ENCODE measurements at regions not wholly inside any gene's neighbourhood (a gene's known extent, or its start where the extent isn't known, plus 50 kb on each side); places are given as distances from the start of the nearest gene placed in this dataset.
A peak's percentile ranks its signal among the peaks of the same experiment; 100 is the strongest.

DNA sequence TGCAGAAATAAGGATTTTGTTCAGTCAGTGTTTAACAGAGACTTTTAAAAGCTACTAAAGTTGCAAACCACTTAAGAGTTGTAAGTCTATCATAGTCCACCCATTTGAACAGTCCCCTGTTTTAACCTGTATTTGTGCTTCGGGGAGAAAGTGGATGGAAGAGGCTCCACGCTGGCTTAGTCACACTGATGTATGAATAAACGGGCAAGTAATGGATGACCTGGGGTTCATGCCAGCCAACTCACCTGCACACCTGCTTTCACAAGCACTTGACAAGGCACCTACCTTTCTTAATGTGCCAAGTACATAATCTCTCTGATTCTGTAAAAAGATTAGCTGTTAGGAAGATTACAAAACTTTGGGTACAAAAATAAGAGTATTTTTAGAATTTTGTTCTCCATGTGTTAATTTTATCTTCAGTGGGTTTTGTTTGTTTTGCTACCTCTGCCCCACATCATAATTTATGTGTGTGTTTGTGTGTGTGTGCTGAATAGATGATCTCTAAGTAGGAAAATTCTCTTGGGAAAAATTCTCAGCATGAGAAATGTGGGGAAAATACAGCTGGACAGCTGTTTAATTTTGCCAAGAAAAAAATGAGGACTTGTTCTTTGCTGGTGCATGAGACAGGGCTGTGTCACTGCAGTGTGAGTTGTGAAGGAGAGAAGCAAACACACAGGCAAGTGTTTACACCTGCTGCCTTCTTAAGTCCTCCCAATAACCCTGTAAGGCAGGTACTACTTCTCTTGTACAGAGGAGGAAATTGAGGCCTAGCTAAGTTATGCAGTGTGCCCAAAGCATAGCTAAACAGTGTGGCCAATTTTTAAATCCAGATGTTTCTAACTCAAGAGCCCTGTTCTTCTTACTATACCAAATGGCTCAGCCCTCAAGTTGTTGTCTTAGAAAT lies 181.2 kb upstream of the IL12A start:
- FAIRE-seq = peak; percentile 78
- dilution Hi-C loops (cut with MboI; ENCODE audit: extremely low pct_ligation_motif_present, low sequenced_read_pairs) = no loop called here
- no peak overlapping the region for H2AFZ ChIP-seq (ENCODE audit: control insufficient read depth, low read length)
- DNase-seq (ENCODE audit: low read depth, low spot score) = no peak
- H3K4me2 ChIP-seq (ENCODE audit: control insufficient read depth, extremely low read depth, insufficient read depth, low read depth, low read length) = peak overlapping the region; percentile 40
- H3K9me3 ChIP-seq (ENCODE audit: control insufficient read depth, low read depth, low read length) = no peaks in the 10 kb centered on the region
- no peak overlapping the region for H3K27ac ChIP-seq (ENCODE audit: control insufficient read depth, insufficient read depth, low read length)
- H3K9me1 ChIP-seq (ENCODE audit: control insufficient read depth, extremely low read depth, insufficient read depth, low read length) = no peaks in the 10 kb centered on the region
- H4K20me1 ChIP-seq (ENCODE audit: control insufficient read depth, extremely low read depth, insufficient read depth, low read length) = peaks cover 9% of the 10 kb centered on the region
- H3K4me1 ChIP-seq (ENCODE audit: control insufficient read depth, extremely low read depth, insufficient read depth, low read length) = peaks cover 15% of the 10 kb centered on the region
- TF ChIP-seq, protein P1, sequence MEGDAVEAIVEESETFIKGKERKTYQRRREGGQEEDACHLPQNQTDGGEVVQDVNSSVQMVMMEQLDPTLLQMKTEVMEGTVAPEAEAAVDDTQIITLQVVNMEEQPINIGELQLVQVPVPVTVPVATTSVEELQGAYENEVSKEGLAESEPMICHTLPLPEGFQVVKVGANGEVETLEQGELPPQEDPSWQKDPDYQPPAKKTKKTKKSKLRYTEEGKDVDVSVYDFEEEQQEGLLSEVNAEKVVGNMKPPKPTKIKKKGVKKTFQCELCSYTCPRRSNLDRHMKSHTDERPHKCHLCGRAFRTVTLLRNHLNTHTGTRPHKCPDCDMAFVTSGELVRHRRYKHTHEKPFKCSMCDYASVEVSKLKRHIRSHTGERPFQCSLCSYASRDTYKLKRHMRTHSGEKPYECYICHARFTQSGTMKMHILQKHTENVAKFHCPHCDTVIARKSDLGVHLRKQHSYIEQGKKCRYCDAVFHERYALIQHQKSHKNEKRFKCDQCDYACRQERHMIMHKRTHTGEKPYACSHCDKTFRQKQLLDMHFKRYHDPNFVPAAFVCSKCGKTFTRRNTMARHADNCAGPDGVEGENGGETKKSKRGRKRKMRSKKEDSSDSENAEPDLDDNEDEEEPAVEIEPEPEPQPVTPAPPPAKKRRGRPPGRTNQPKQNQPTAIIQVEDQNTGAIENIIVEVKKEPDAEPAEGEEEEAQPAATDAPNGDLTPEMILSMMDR (optimal IDR thresholded peaks at IDR 0.05 in 1 of 3, IDR thresholded peaks at IDR 0.05 in 1 of 3, conservative IDR thresholded peaks at IDR 0.05 in 1 of 3; ENCODE audit: extremely low read depth in 1 of 3, insufficient read depth in 2 of 3, low read length in 3 of 3) = no peak
- TF ChIP-seq EZH2 (IDR thresholded peaks at IDR 0.05; ENCODE audit: low read length) = no peak
- H3K4me3 ChIP-seq (ENCODE audit: control insufficient read depth in 2 of 3, extremely low read depth in 1 of 3, insufficient read depth in 2 of 3, low read depth in 1 of 3, low read length in 3 of 3) = no peak overlapping the region
- H3K27me3 ChIP-seq (ENCODE audit: control insufficient read depth, extremely low read depth, insufficient read depth, low read length) = no peaks in the 10 kb centered on the region
- no peak overlapping the region for H3K9ac ChIP-seq (ENCODE audit: control insufficient read depth, extremely low read depth, insufficient read depth, low read length)
- H3K79me2 ChIP-seq (ENCODE audit: control insufficient read depth, insufficient read depth, low read length) = peaks cover 79% of the 10 kb centered on the region
- no peaks in the 10 kb centered on the region for H3K36me3 ChIP-seq (ENCODE audit: control insufficient read depth in 2 of 2, extremely low read depth in 1 of 2, insufficient read depth in 2 of 2, low read length in 2 of 2)

GRCh38 chr3:159813822-159814531 lies 174.7 kb upstream of the IL12A start:
- peak overlapping the region in 1 of 3 experiments; percentile 8 for H3K4me3 ChIP-seq (ENCODE audit: control insufficient read depth in 2 of 3, extremely low read depth in 1 of 3, insufficient read depth in 2 of 3, low read depth in 1 of 3, low read length in 3 of 3)

More at GRCh38 chr3:159813822-159814531, 174.7 kb upstream of the IL12A start:
- FAIRE-seq = peak; percentile 93
- no peaks in the 10 kb centered on the region for H3K9me3 ChIP-seq (ENCODE audit: control insufficient read depth, low read depth, low read length)
- no peaks in the 10 kb centered on the region for H3K36me3 ChIP-seq (ENCODE audit: control insufficient read depth in 2 of 2, extremely low read depth in 1 of 2, insufficient read depth in 2 of 2, low read length in 2 of 2)
- H2AFZ ChIP-seq (ENCODE audit: control insufficient read depth, low read length) = no peak overlapping the region
- H3K79me2 ChIP-seq (ENCODE audit: control insufficient read depth, insufficient read depth, low read length) = peaks cover 80% of the 10 kb centered on the region
- dilution Hi-C loops (cut with MboI; ENCODE audit: extremely low pct_ligation_motif_present, low sequenced_read_pairs) = no loop called here
- H3K27me3 ChIP-seq (ENCODE audit: control insufficient read depth, extremely low read depth, insufficient read depth, low read length) = no peaks in the 10 kb centered on the region
- H3K4me1 ChIP-seq (ENCODE audit: control insufficient read depth, extremely low read depth, insufficient read depth, low read length) = peaks cover 18% of the 10 kb centered on the region
- peak overlapping the region; percentile 65 for H3K27ac ChIP-seq (ENCODE audit: control insufficient read depth, insufficient read depth, low read length)
- peak overlapping the region; percentile 64 for H3K4me2 ChIP-seq (ENCODE audit: control insufficient read depth, extremely low read depth, insufficient read depth, low read depth, low read length)
- H3K9ac ChIP-seq (ENCODE audit: control insufficient read depth, extremely low read depth, insufficient read depth, low read length) = peak overlapping the region; percentile 19
- no peak for TF ChIP-seq EZH2 (IDR thresholded peaks at IDR 0.05; ENCODE audit: low read length)
- TF ChIP-seq, protein P1 (optimal IDR thresholded peaks at IDR 0.05 in 1 of 3, IDR thresholded peaks at IDR 0.05 in 1 of 3, conservative IDR thresholded peaks at IDR 0.05 in 1 of 3; ENCODE audit: extremely low read depth in 1 of 3, insufficient read depth in 2 of 3, low read length in 3 of 3) = no peak
- no peak for DNase-seq (ENCODE audit: low read depth, low spot score)
- no peaks in the 10 kb centered on the region for H3K9me1 ChIP-seq (ENCODE audit: control insufficient read depth, extremely low read depth, insufficient read depth, low read length)
- peaks cover 4% of the 10 kb centered on the region for H4K20me1 ChIP-seq (ENCODE audit: control insufficient read depth, extremely low read depth, insufficient read depth, low read length)
